Lower lobe of right lung (tissue), 2 donors: ENCODE measurements at regions not wholly inside any gene's neighbourhood (a gene's known extent, or its start where the extent isn't known, plus 50 kb on each side); places are given as distances from the start of the nearest gene placed in this dataset.

Source experiments
- ATAC-seq, 2 donors: fragments of 200-7000 bp; cut with Tn5 transposase; one replicate each; pipeline ENCODE4 v1.9.1; 2020 to 2022; ENCODE audit warnings: mild to moderate bottlenecking in 2 of 2, moderate library complexity in 2 of 2
- DNase-seq: peaks from one replicate; pipeline ENCODE4 v3.0.0-alpha.2; 2020
- H3K27ac ChIP-seq: fragments of 200-600 bp; one replicate; pipeline ENCODE4 v1.8.0; 2022
- H3K27me3 ChIP-seq: fragments of 200-600 bp; one replicate; pipeline ENCODE4 v1.8.0; 2022; ENCODE audit warnings: low read depth
- H3K36me3 ChIP-seq: fragments of 200-600 bp; one replicate; pipeline ENCODE4 v1.8.0; 2022; ENCODE audit warnings: mild to moderate bottlenecking
- H3K4me1 ChIP-seq: fragments of 200-600 bp; one replicate; pipeline ENCODE4 v1.8.0; 2022
- H3K4me3 ChIP-seq: fragments of 200-600 bp; one replicate; pipeline ENCODE4 v1.8.0; 2022; ENCODE audit warnings: mild to moderate bottlenecking
- H3K9me3 ChIP-seq: fragments of 200-600 bp; one replicate; pipeline ENCODE4 v1.8.0; 2022
- intact Hi-C: fragments of 100-400 bp; cut with DNase I; formaldehyde crosslinking; loops from one replicate; pipeline ENCODE4 v1.11.0; 2022
- TF ChIP-seq, protein P1 (sequence below): fragments of 200-600 bp; IDR thresholded peaks from one replicate; pipeline ENCODE4 v1.8.0; 2022; ENCODE audit warnings: antibody characterized with exemption, mild to moderate bottlenecking
- donor health status: DM: no; HTN: yes; CAD: no; lungs with severe emphysema.

DNA sequence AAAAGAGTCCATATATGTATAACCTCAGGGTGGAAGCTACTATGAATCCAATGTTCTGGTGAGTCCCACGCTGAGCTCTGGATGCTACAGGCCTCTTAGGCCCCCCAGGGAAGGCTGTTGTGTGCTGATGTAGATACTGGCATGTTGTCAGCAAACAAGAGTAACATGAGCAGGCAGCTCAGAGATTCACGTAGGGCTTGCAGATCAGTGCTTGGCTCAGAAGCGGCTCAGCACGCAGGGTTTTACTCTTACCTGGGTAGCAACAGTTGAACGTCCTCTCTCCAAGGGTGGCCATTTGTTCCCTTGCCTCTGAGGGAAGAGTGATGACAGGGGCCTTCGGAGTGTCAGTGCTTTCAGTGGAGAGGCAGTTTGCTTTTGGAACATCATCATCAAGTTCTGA lies 93.4 kb downstream of the ZFP64 start:
- no peak overlapping the region for H3K4me3 ChIP-seq
- no peaks in the 10 kb centered on the region for H3K27me3 ChIP-seq
- no peak for ATAC-seq
- TF ChIP-seq, protein P1, sequence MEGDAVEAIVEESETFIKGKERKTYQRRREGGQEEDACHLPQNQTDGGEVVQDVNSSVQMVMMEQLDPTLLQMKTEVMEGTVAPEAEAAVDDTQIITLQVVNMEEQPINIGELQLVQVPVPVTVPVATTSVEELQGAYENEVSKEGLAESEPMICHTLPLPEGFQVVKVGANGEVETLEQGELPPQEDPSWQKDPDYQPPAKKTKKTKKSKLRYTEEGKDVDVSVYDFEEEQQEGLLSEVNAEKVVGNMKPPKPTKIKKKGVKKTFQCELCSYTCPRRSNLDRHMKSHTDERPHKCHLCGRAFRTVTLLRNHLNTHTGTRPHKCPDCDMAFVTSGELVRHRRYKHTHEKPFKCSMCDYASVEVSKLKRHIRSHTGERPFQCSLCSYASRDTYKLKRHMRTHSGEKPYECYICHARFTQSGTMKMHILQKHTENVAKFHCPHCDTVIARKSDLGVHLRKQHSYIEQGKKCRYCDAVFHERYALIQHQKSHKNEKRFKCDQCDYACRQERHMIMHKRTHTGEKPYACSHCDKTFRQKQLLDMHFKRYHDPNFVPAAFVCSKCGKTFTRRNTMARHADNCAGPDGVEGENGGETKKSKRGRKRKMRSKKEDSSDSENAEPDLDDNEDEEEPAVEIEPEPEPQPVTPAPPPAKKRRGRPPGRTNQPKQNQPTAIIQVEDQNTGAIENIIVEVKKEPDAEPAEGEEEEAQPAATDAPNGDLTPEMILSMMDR, result no peak
- intact Hi-C loops, result no loop called here
- no peak for DNase-seq
- no peaks in the 10 kb centered on the region for H3K36me3 ChIP-seq
- H3K4me1 ChIP-seq, result no peaks in the 10 kb centered on the region
- H3K9me3 ChIP-seq, result no peaks in the 10 kb centered on the region
- H3K27ac ChIP-seq, result no peak overlapping the region

DNA sequence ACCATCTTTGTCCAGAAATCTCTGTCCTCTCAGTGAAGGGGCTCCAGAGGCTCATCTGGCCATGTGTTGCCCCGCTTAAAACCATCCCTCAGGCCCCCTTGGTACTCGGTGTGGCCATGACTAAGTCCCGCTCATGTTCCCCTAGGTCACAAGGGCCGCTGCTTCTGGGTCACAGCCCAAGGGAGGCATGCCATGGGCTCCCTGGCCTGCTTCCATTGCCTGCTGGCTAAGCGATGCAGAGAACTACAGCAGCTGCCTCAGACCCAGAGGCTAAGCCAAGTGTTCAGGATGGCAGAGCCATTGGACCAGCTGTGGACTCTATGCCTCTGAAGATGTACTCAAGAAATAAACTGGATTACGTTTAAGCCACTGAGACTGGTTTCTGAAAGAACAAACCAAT lies 95.5 kb downstream of the ZFP64 start:
- DNase-seq, result no peak
- H3K36me3 ChIP-seq, result no peaks in the 10 kb centered on the region
- H3K4me1 ChIP-seq, result no peaks in the 10 kb centered on the region
- TF ChIP-seq, protein P1, result no peak
- no peak overlapping the region for H3K27ac ChIP-seq
- no peak overlapping the region for H3K4me3 ChIP-seq
- intact Hi-C loops, result no loop called here
- no peaks in the 10 kb centered on the region for H3K9me3 ChIP-seq
- ATAC-seq, result no peak
- no peaks in the 10 kb centered on the region for H3K27me3 ChIP-seq

DNA sequence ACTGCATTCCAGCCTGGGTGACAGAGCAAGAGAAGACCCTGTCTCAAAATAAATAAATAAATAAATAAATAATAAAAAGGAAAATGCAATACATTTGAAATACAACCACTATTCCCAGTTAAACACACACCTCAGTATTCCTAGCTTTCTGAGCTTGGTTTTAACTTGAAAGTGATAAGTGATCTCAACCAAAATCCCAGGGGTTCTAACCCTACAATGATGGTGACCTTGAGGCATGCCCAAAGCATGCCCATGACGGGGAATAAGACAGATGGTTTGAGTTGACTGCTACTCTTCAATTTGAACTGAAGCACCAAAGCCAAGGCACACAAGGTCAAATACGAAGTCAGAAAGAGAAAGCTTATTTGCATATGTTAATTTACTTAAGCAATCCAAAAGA lies 96.9 kb downstream of the ZFP64 start:
- H3K36me3 ChIP-seq, result no peaks in the 10 kb centered on the region
- intact Hi-C loops, result no loop called here
- H3K27ac ChIP-seq, result no peak overlapping the region
- H3K9me3 ChIP-seq, result no peaks in the 10 kb centered on the region
- ATAC-seq (no peak), DNase-seq (no peak)
- H3K4me3 ChIP-seq, result no peak overlapping the region
- TF ChIP-seq, protein P1, result no peak
- H3K4me1 ChIP-seq, result no peaks in the 10 kb centered on the region
- H3K27me3 ChIP-seq, result no peaks in the 10 kb centered on the region

DNA sequence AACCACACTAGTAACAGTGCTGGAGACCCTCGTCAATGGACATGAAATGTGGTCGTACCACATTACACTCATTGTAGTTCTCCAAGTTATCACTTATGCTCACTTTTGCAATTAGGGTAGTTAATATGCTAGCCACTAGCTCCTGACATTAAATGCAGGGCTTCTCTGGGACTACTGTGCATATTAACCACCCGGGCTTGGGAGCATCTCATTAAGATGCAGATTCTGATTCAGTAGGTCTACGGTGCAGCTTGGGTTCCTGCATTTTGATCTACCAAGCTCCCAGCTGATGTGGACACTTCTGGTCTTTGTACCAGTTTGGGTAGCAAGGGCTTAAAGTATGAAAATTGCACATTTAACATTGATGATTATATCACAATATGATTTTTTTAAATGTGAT lies 98.0 kb downstream of the ZFP64 start:
- H3K27me3 ChIP-seq, result no peaks in the 10 kb centered on the region
- no peaks in the 10 kb centered on the region for H3K4me1 ChIP-seq
- no peak overlapping the region for H3K27ac ChIP-seq
- intact Hi-C loops, result no loop called here
- ATAC-seq (no peak), DNase-seq (no peak)
- TF ChIP-seq, protein P1, result no peak
- no peaks in the 10 kb centered on the region for H3K36me3 ChIP-seq
- H3K4me3 ChIP-seq, result no peak overlapping the region
- H3K9me3 ChIP-seq, result no peaks in the 10 kb centered on the region

DNA sequence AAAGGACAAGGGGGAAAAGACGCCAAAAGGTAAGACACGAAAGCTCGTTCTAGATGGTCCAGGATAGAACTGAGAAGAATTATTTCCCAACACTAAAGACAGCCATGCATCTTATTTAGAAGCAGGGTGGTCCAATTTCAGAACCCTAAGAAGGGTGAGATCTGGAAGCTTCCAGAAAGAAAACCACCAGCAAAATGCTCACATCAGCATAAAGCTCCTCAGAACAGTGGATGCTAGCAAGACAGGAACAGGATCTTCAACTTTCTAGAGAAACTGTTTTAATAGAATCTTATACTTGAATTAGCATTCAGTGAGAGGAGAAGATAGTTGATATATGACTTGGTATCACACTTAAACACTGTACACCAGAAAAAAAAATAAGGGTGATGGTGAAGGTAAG lies 101.5 kb downstream of the ZFP64 start:
- Histone ChIP-seq H3K4me1 (no peaks in the 10 kb centered on the region), H3K36me3 (no peaks in the 10 kb centered on the region), H3K4me3 (no peak overlapping the region), H3K27me3 (no peaks in the 10 kb centered on the region), H3K9me3 (peaks cover 11% of the 10 kb centered on the region), H3K27ac (no peak overlapping the region)
- ATAC-seq, result no peak
- intact Hi-C loops, result no loop called here
- no peak for DNase-seq
- TF ChIP-seq, protein P1, result no peak

DNA sequence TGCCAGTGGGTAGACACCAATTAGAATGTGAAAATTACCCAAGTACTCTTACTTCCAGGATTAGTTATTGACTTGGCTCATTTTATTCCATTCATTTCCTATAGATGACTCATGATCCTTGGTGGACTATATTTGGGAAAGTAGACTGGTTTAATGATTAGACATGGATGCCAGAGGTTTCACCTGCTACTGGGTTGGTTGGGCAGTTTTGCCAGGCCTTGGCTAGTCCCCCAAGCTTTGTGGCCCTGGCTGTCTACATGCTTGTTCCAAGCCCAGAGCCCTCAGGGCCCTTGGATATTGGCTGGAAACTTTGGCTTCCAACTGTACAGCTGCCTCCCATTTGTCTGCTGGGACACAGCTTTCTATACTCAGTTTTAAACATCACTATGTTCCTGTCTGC lies 104.1 kb downstream of the ZFP64 start:
- Histone ChIP-seq H3K27me3 (no peaks in the 10 kb centered on the region), H3K9me3 (peaks cover 11% of the 10 kb centered on the region), H3K27ac (no peak overlapping the region), H3K4me3 (no peak overlapping the region), H3K36me3 (peaks cover 6% of the 10 kb centered on the region), H3K4me1 (no peaks in the 10 kb centered on the region)
- intact Hi-C loops, result no loop called here
- DNase-seq (no peak), ATAC-seq (no peak)
- TF ChIP-seq, protein P1, result no peak
